Heart left ventricle (tissue), 16 donors: ENCODE measurements at regions not wholly inside any gene's neighbourhood (a gene's known extent, or its start where the extent isn't known, plus 50 kb on each side); places are given as distances from the start of the nearest gene placed in this dataset.
"Not testable (repeated sequence)": the region's sequence is repeated elsewhere in the genome, so short reads cannot be mapped to it uniquely, and the experiment has no call there.

Experiments used
- ATAC-seq, 4 donors: fragments of 200-7000 bp; cut with Tn5 transposase; one replicate each; pipeline ENCODE4 v1.9.1; 2020 to 2022; ENCODE audit warnings: moderate library complexity in 4 of 4, mild to moderate bottlenecking in 3 of 4, moderate number of reproducible peaks in 1 of 4
- DNase-seq, 5 donors: peaks; one replicate each; pipeline ENCODE4 v3.0.0-alpha.2; 2020
- H3K27ac ChIP-seq, 12 donors: fragments of 200-600 bp; sonication (generic) in 4 of 12; one replicate each; pipeline versions ENCODE4 v1.5.0 to v1.8.0; 2016 to 2022; ENCODE audit warnings: mild to moderate bottlenecking in 2 of 12
- H3K27me3 ChIP-seq, 9 donors: fragments of 200-600 bp; sonication (generic) in 2 of 9; one replicate each; pipeline versions ENCODE4 v1.5.1 to v1.8.0; 2016 to 2022; ENCODE audit warnings: mild to moderate bottlenecking in 3 of 9
- H3K36me3 ChIP-seq, 9 donors: fragments of 200-600 bp; sonication (generic) in 2 of 9; one replicate each; pipeline versions ENCODE4 v1.5.0 to v1.8.0; 2018 to 2022; ENCODE audit warnings: mild to moderate bottlenecking in 2 of 9
- H3K4me1 ChIP-seq, 12 donors: fragments of 200-600 bp; sonication (generic) in 4 of 12; one replicate each; pipeline versions ENCODE4 v1.5.0 to v1.8.0; 2016 to 2022; ENCODE audit warnings: mild to moderate bottlenecking in 3 of 12
- H3K4me3 ChIP-seq, 12 donors: fragments of 200-600 bp; sonication (generic) in 4 of 12; one replicate each; pipeline versions ENCODE4 v1.5.0 to v1.8.0; 2017 to 2022; ENCODE audit warnings: mild to moderate bottlenecking in 9 of 12, moderate library complexity in 4 of 12
- H3K9me3 ChIP-seq, 12 donors: fragments of 200-600 bp; sonication (generic) in 4 of 12; one replicate each; pipeline versions ENCODE4 v1.5.0 to v1.8.0; 2016 to 2022; ENCODE audit warnings: mild to moderate bottlenecking in 1 of 12
- POLR2A ChIP-seq, 2 donors: fragments of 450-650 bp; IDR thresholded peaks; one replicate each; pipeline ENCODE4 v1.6.1; 2017; ENCODE audit warnings: antibody characterized with exemption in 2 of 2, mild to moderate bottlenecking in 2 of 2, moderate library complexity in 2 of 2
- WGBS, 4 donors: extraction: QIAGEN DNeasy Blood & Tissue Kit in 2 of 4; methylation state at CpG; one replicate each; pipeline versions ENCODE4 v1.1.5 to v1.1.7; 2013 to 2018; 5-methylcytosine and 5-hydroxymethylcytosine counted together
- intact Hi-C, 10 donors: fragments of 100-400 bp; cut with DNase I; formaldehyde crosslinking; loops; one replicate each; pipeline versions ENCODE4 v1.11.1 to v1.14.2; 2022
- TF ChIP-seq, protein P1 (sequence below), 12 donors: fragments of 200-600 bp; sonication (generic) in 4 of 12; IDR thresholded peaks; one replicate each; pipeline versions ENCODE4 v1.5.0 to v1.8.0; 2018 to 2022; ENCODE audit warnings: antibody characterized with exemption in 12 of 12, mild to moderate bottlenecking in 5 of 12
- donor health status: ischemic (EF 13 %, LVEDD 7.1; RV severe dilation, severe dysfunction).
- donor health status: healthy with polysubstance abuse.
- donor health status: DM: no; HTN: yes; CAD: no.
- donor health status: DM: no; HTN: no; CAD: no.
- donor health status: ischemic (EF 25% LVEDD 6.9; RV normal size, moderate dysfunction).
- donor health status: ischemic (EF 25% LVEDD 5.7; RV mildly dilated, moderate dysfunction).
- donor health status: healthy.
- donor health status: DM: yes; HTN: yes; CAD: no.
- donor health status: ischemic (EF 35%, LVEDD 5.7; RV mildly dilated, moderate dysfunction).
- donor health status: nonischemic (EF 11% LVEDD 7.7; RV severe dilation, severe dysfunction).
- donor health status: DM: yes; HTN: yes; CAD: no.
- donor health status: PGD.
- donor health status: ischemic (EF 29% LVEDD 5.4; RV normal size, mild dysfunction).
- donor health status: nonischemic (EF 23%, LVEDD 6.1; RV moderate dilation, normal function).

GRCh38 chr15:25989327-25989726, 126.2 kb upstream of the ATP10A start:
- 88 to 92% (median 91%) methylated on average over 25 of the region's 25 CpGs for WGBS, 4 donors
- ATAC-seq (no peak), DNase-seq (no peak)
- intact Hi-C loops, result loop anchor here in 1 of 10 donors (10.0 kb wide), 1 partner anchor 55 kb away; no protein-coding TSS in a partner anchor
- no peak overlapping the region for H3K27ac ChIP-seq
- H3K4me3 ChIP-seq, result no peak overlapping the region
- H3K4me1 ChIP-seq, result no peaks in the 10 kb centered on the region
- no peaks in the 10 kb centered on the region for H3K9me3 ChIP-seq
- TF ChIP-seq, protein P1, sequence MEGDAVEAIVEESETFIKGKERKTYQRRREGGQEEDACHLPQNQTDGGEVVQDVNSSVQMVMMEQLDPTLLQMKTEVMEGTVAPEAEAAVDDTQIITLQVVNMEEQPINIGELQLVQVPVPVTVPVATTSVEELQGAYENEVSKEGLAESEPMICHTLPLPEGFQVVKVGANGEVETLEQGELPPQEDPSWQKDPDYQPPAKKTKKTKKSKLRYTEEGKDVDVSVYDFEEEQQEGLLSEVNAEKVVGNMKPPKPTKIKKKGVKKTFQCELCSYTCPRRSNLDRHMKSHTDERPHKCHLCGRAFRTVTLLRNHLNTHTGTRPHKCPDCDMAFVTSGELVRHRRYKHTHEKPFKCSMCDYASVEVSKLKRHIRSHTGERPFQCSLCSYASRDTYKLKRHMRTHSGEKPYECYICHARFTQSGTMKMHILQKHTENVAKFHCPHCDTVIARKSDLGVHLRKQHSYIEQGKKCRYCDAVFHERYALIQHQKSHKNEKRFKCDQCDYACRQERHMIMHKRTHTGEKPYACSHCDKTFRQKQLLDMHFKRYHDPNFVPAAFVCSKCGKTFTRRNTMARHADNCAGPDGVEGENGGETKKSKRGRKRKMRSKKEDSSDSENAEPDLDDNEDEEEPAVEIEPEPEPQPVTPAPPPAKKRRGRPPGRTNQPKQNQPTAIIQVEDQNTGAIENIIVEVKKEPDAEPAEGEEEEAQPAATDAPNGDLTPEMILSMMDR (IDR thresholded peaks at IDR 0.05), result no peak
- no peak for TF ChIP-seq POLR2A (IDR thresholded peaks at IDR 0.05)
- H3K27me3 ChIP-seq, result peaks cover 0 to 4% (median 0%) of the 10 kb centered on the region in 9 donors
- no peaks in the 10 kb centered on the region for H3K36me3 ChIP-seq

GRCh38 chr15:25988716-25989115, 125.6 kb upstream of the ATP10A start:
- H3K27me3 ChIP-seq, H3K4me1 ChIP-seq, H3K4me3 ChIP-seq, H3K36me3 ChIP-seq, H3K9me3 ChIP-seq, DNase-seq, ATAC-seq, H3K27ac ChIP-seq: not testable (repeated sequence)
- WGBS, 4 donors, result 77 to 86% (median 84%) methylated on average over 9 of the region's 9 CpGs
- intact Hi-C loops, result loop anchor here in 1 of 10 donors (10.0 kb wide), 1 partner anchor 56 kb away; no protein-coding TSS in a partner anchor

GRCh38 chr15:25987638-25988037, 124.5 kb upstream of the ATP10A start:
- Histone ChIP-seq H3K27me3 (peaks cover 0 to 5% (median 0%) of the 10 kb centered on the region in 9 donors), H3K4me1 (no peaks in the 10 kb centered on the region), H3K9me3 (no peaks in the 10 kb centered on the region), H3K36me3 (no peaks in the 10 kb centered on the region), H3K4me3 (no peak overlapping the region), H3K27ac (no peak overlapping the region)
- no peak for DNase-seq
- intact Hi-C loops, result loop anchor here in 1 of 10 donors (10.0 kb wide), 1 partner anchor 57 kb away; no protein-coding TSS in a partner anchor
- ATAC-seq, result no peak
- TF ChIP-seq, protein P1 (IDR thresholded peaks at IDR 0.05), result no peak
- TF ChIP-seq POLR2A (IDR thresholded peaks at IDR 0.05), result no peak
- 50 to 64% (median 53%) methylated on average over 4 of the region's 4 CpGs for WGBS, 4 donors

DNA sequence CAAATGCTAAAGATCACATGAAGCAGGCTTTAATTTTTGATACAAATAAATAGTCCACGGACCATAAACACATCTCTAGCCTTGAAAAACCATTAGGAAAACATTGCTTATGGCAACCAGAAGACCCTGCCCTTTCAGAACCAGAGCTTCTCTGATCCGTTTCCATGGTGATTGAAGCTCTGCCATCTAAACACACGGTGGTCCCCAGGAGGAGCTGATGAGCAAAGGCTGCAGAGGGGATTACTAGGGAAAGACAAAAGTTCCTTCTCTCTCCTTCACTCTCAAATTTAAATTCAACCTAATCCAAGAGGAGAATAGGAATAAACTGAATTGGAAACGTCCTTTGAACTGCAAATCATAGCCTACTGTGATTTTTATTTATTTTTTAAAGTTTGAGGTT, 122.0 kb upstream of the ATP10A start:
- H3K27ac ChIP-seq, result no peak overlapping the region
- 17 to 27% (median 19%) methylated on average over 4 of the region's 4 CpGs for WGBS, 4 donors
- no peaks in the 10 kb centered on the region for H3K9me3 ChIP-seq
- TF ChIP-seq POLR2A (IDR thresholded peaks at IDR 0.05), result no peak
- TF ChIP-seq, protein P1 (IDR thresholded peaks at IDR 0.05), result no peak
- H3K36me3 ChIP-seq, result no peaks in the 10 kb centered on the region
- ATAC-seq (no peak), DNase-seq (no peak)
- intact Hi-C loops, result loop anchor here in 1 of 10 donors (10.0 kb wide), 1 partner anchor 60 kb away; no protein-coding TSS in a partner anchor
- no peaks in the 10 kb centered on the region for H3K4me1 ChIP-seq
- H3K4me3 ChIP-seq, result no peak overlapping the region
- peaks cover 0 to 5% (median 0%) of the 10 kb centered on the region in 9 donors for H3K27me3 ChIP-seq

DNA sequence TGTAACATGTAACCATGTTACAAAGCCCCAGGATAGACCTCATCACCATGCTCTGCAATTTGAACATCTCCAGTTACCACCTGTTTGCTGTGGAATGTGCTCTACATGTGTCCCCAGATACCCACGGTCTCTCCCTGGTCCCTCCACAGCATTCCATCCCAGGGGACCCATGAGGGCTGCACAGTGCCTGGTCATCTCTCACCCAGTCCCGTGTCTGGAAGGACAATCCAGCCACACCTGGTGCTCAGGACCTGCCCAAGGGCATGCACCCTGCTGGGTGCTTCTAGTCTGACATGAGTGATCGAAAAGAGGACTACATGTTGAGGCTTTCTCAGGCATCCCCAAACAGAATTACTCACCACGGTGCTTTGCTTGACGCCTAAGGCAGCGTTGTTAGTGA, 119.6 kb upstream of the ATP10A start:
- intact Hi-C loops, result loop anchor here in 1 of 10 donors (10.0 kb wide), 1 partner anchor 62 kb away; no protein-coding TSS in a partner anchor
- DNase-seq (no peak), ATAC-seq (no peak)

More for the DNA sequence above, 119.6 kb upstream of the ATP10A start:
- Histone ChIP-seq H3K4me1 (no peaks in the 10 kb centered on the region), H3K27ac (no peak overlapping the region), H3K4me3 (no peak overlapping the region), H3K9me3 (no peaks in the 10 kb centered on the region), H3K27me3 (peaks cover 0 to 5% (median 0%) of the 10 kb centered on the region in 9 donors), H3K36me3 (no peaks in the 10 kb centered on the region)
- TF ChIP-seq, protein P1 (IDR thresholded peaks at IDR 0.05), result no peak
- no peak for TF ChIP-seq POLR2A (IDR thresholded peaks at IDR 0.05)
- WGBS, 4 donors, result 61 to 71% (median 65%) methylated on average over 6 of the region's 6 CpGs
